ENCODE measurements at regions not wholly inside any gene's neighbourhood (a gene's known extent, or its start where the extent isn't known, plus 50 kb on each side); places are given as distances from the start of the nearest gene placed in this dataset.
"Not testable (repeated sequence)": the region's sequence is repeated elsewhere in the genome, so short reads cannot be mapped to it uniquely, and the experiment has no call there.

- DNase-seq (ENCODE audit: low spot score), result no peak
Measured at GRCh38 chr5:94025788-94026473, 284.5 kb upstream of the POU5F2 start.

GRCh38 chr5:94024620-94025019 lies 283.2 kb upstream of the POU5F2 start:
- DNase-seq (ENCODE audit: low spot score), result no peak

- no peak for DNase-seq (ENCODE audit: low spot score)
Measured at GRCh38 chr5:94024101-94024500, 282.7 kb upstream of the POU5F2 start.

GRCh38 chr5:94021246-94021645 lies 279.8 kb upstream of the POU5F2 start:
- DNase-seq (ENCODE audit: low spot score), result peak; percentile 98

GRCh38 chr5:94017579-94017978 lies 276.2 kb upstream of the POU5F2 start:
- peak; percentile 76 for DNase-seq (ENCODE audit: low spot score)

GRCh38 chr5:94010814-94011213 lies 269.4 kb upstream of the POU5F2 start:
- peak; percentile 6 for DNase-seq (ENCODE audit: low spot score)

- DNase-seq (ENCODE audit: low spot score), result no peak
Measured at GRCh38 chr5:94009161-94009560, 267.8 kb upstream of the POU5F2 start.

- DNase-seq (ENCODE audit: low spot score), result no peak
Measured at GRCh38 chr5:93998951-93999455, 257.6 kb upstream of the POU5F2 start.

GRCh38 chr5:93997562-93997961 lies 256.2 kb upstream of the POU5F2 start:
- DNase-seq (ENCODE audit: low spot score), result no peak

GRCh38 chr5:93995126-93995621 lies 253.8 kb upstream of the POU5F2 start:
- DNase-seq (ENCODE audit: low spot score), result no peak

GRCh38 chr5:93993161-93993560 lies 251.8 kb upstream of the POU5F2 start:
- DNase-seq (ENCODE audit: low spot score), result no peak

GRCh38 chr5:93990504-93991070 lies 249.2 kb upstream of the POU5F2 start:
- DNase-seq (ENCODE audit: low spot score), result no peak

- not testable (repeated sequence) for DNase-seq (ENCODE audit: low spot score)
Measured at GRCh38 chr5:93985940-93986570, 244.7 kb upstream of the POU5F2 start.

- DNase-seq (ENCODE audit: low spot score), result no peak
Measured at GRCh38 chr5:93978222-93978621, 236.8 kb upstream of the POU5F2 start.

GRCh38 chr5:93967923-93968322 lies 226.5 kb upstream of the POU5F2 start:
- no peak for DNase-seq (ENCODE audit: low spot score)

GRCh38 chr5:93964421-93964820 lies 223.0 kb upstream of the POU5F2 start:
- DNase-seq (ENCODE audit: low spot score), result no peak

GRCh38 chr5:93960042-93960441 lies 218.6 kb upstream of the POU5F2 start:
- no peak for DNase-seq (ENCODE audit: low spot score)

- DNase-seq (ENCODE audit: low spot score), result no peak
Measured at GRCh38 chr5:93956006-93956405, 214.6 kb upstream of the POU5F2 start.

- no peak for DNase-seq (ENCODE audit: low spot score)
Measured at GRCh38 chr5:93954421-93955069, 213.1 kb upstream of the POU5F2 start.

- no peak for DNase-seq (ENCODE audit: low spot score)
Measured at GRCh38 chr5:93953442-93953841, 212.0 kb upstream of the POU5F2 start.

- no peak for DNase-seq (ENCODE audit: low spot score)
Measured at GRCh38 chr5:93941897-93942296, 200.5 kb upstream of the POU5F2 start.

- DNase-seq (ENCODE audit: low spot score), result not testable (repeated sequence)
Measured at GRCh38 chr5:93933269-93933668, 191.9 kb upstream of the POU5F2 start.

- no peak for DNase-seq (ENCODE audit: low spot score)
Measured at GRCh38 chr5:93930098-93930497, 188.7 kb upstream of the POU5F2 start.

Data from kidney tubule cell (primary cell).